Activated CD4-positive, alpha-beta T cell treated with anti-CD3 and anti-CD28 coated beads for 36 hours (primary cell): ENCODE measurements at regions not wholly inside any gene's neighbourhood (a gene's known extent, or its start where the extent isn't known, plus 50 kb on each side); places are given as distances from the start of the nearest gene placed in this dataset.

ENCODE experiments used
- ATAC-seq: fragments of 200-7000 bp; cut with Tn5 transposase; one replicate; pipeline ENCODE4 v1.10.0; 2021; ENCODE audit warnings: mild to moderate bottlenecking, moderate library complexity
- CTCF ChIA-PET: fragments of 350-600 bp; sonication (Branson Sonifier 250); formaldehyde crosslinking; loops from one replicate; lab custom pipeline; 2021; ENCODE audit warnings: antibody characterized with exemption; lab: Charles Lee
- POLR2A ChIA-PET: fragments of 350-600 bp; sonication (Branson Sonifier 250); formaldehyde crosslinking; loops from one replicate; lab custom pipeline; 2021; ENCODE audit warnings: antibody characterized with exemption, inconsistent platforms; lab: Charles Lee
- DNase-seq: peaks from one replicate; pipeline ENCODE4 v3.0.0-alpha.2; 2020
- H3K27ac Mint-ChIP-seq: one replicate; pipeline ENCODE4 v1.8.0; 2021; ENCODE audit warnings: mixed read lengths
- H3K27me3 Mint-ChIP-seq: one replicate; pipeline ENCODE4 v1.8.0; 2021; ENCODE audit warnings: mixed read lengths
- H3K36me3 Mint-ChIP-seq: one replicate; pipeline ENCODE4 v1.8.0; 2021; ENCODE audit warnings: low read depth, mixed read lengths
- H3K4me1 Mint-ChIP-seq: one replicate; pipeline ENCODE4 v1.8.0; 2021; ENCODE audit warnings: mixed read lengths
- H3K4me3 Mint-ChIP-seq: one replicate; pipeline ENCODE4 v1.8.0; 2021; ENCODE audit warnings: mild to moderate bottlenecking, moderate library complexity, mixed read lengths
- H3K9me3 Mint-ChIP-seq: one replicate; pipeline ENCODE4 v1.8.0; 2021; ENCODE audit warnings: low read depth, mixed read lengths
- intact Hi-C, 2 experiments: fragments of 100-400 bp; cut with DNase I in 1 of 2; cut with micrococcal nuclease in 1 of 2; formaldehyde crosslinking; loops; one replicate each; pipeline versions ENCODE4 v1.14.2 to v1.15.1; 2022 to 2024; cut with DNase I, micrococcal nuclease

- no peaks in the 10 kb centered on the region for H3K36me3 Mint-ChIP-seq
- no peaks in the 10 kb centered on the region for H3K9me3 Mint-ChIP-seq
- no peaks in the 10 kb centered on the region for H3K4me1 Mint-ChIP-seq
- no peak for ATAC-seq
- H3K4me3 Mint-ChIP-seq: no peak overlapping the region
- ChIA-PET POLR2A (no interaction called here), CTCF (no interaction called here)
- H3K27ac Mint-ChIP-seq: no peak overlapping the region
- H3K27me3 Mint-ChIP-seq: peaks cover 2% of the 10 kb centered on the region
- intact Hi-C loops: loop anchor here in 1 of 2 experiments (10.0 kb wide), 1 partner anchor 56 kb away; no protein-coding TSS in a partner anchor
- DNase-seq: no peak
These were observed 320.8 kb upstream of the FAR2 start for GRCh38 chr12:28828318-28828717.

- peaks cover 2% of the 10 kb centered on the region for H3K27me3 Mint-ChIP-seq
- ATAC-seq (no peak), DNase-seq (no peak)
- no peak overlapping the region for H3K27ac Mint-ChIP-seq
- H3K36me3 Mint-ChIP-seq: no peaks in the 10 kb centered on the region
- intact Hi-C loops: no loop called here
- ChIA-PET CTCF (no interaction called here), POLR2A (no interaction called here)
- peaks cover 7% of the 10 kb centered on the region for H3K9me3 Mint-ChIP-seq
- no peaks in the 10 kb centered on the region for H3K4me1 Mint-ChIP-seq
- H3K4me3 Mint-ChIP-seq: no peak overlapping the region
These were observed 318.6 kb upstream of the FAR2 start for GRCh38 chr12:28830491-28830890.

GRCh38 chr12:28844718-28845117 lies 304.4 kb upstream of the FAR2 start:
- H3K9me3 Mint-ChIP-seq: peaks cover 3% of the 10 kb centered on the region
- no peaks in the 10 kb centered on the region for H3K36me3 Mint-ChIP-seq
- no peak for ATAC-seq
- intact Hi-C loops: no loop called here
- no peak overlapping the region for H3K27ac Mint-ChIP-seq
- DNase-seq: no peak
- ChIA-PET POLR2A (interaction anchor here (0.6 kb wide), 1 partner anchor 587 kb away, joined by 7 read pairs; no protein-coding TSS in a partner anchor), CTCF (no interaction called here)
- H3K4me3 Mint-ChIP-seq: no peak overlapping the region
- H3K4me1 Mint-ChIP-seq: no peaks in the 10 kb centered on the region
- no peaks in the 10 kb centered on the region for H3K27me3 Mint-ChIP-seq

GRCh38 chr12:28851781-28852180 lies 297.3 kb upstream of the FAR2 start:
- Mint-ChIP-seq H3K4me3 (no peak overlapping the region), H3K9me3 (no peaks in the 10 kb centered on the region), H3K36me3 (no peaks in the 10 kb centered on the region), H3K27me3 (no peaks in the 10 kb centered on the region), H3K4me1 (no peaks in the 10 kb centered on the region), H3K27ac (no peak overlapping the region)
- ChIA-PET CTCF (interaction anchor here (0.7 kb wide), 1 partner anchor 1895 kb away, joined by 4 read pairs; no protein-coding TSS in a partner anchor), POLR2A (no interaction called here)
- DNase-seq (no peak), ATAC-seq (no peak)
- intact Hi-C loops: no loop called here

- Mint-ChIP-seq H3K4me3 (no peak overlapping the region), H3K9me3 (no peaks in the 10 kb centered on the region)
- DNase-seq: no peak
These were observed 293.2 kb upstream of the FAR2 start for GRCh38 chr12:28855761-28856310.

GRCh38 chr12:28857369-28857768 lies 291.7 kb upstream of the FAR2 start:
- intact Hi-C loops: no loop called here
- Mint-ChIP-seq H3K27me3 (no peaks in the 10 kb centered on the region), H3K4me3 (no peak overlapping the region), H3K9me3 (no peaks in the 10 kb centered on the region), H3K4me1 (no peaks in the 10 kb centered on the region), H3K27ac (no peak overlapping the region), H3K36me3 (no peaks in the 10 kb centered on the region)
- POLR2A ChIA-PET: no interaction called here
- DNase-seq: no peak
- CTCF ChIA-PET: no interaction called here
- ATAC-seq: no peak

More at GRCh38 chr12:28855761-28856310, 293.2 kb upstream of the FAR2 start:
- Mint-ChIP-seq H3K4me1 (no peaks in the 10 kb centered on the region), H3K27me3 (no peaks in the 10 kb centered on the region), H3K27ac (no peak overlapping the region), H3K36me3 (no peaks in the 10 kb centered on the region)
- no peak for ATAC-seq
- ChIA-PET CTCF (interaction anchor here (0.8 kb wide), 1 partner anchor 1171 kb away, joined by 4 read pairs; no protein-coding TSS in a partner anchor), POLR2A (no interaction called here)
- intact Hi-C loops: no loop called here

GRCh38 chr12:28859551-28859950 lies 289.5 kb upstream of the FAR2 start:
- Mint-ChIP-seq H3K4me3 (no peak overlapping the region), H3K36me3 (no peaks in the 10 kb centered on the region), H3K4me1 (no peaks in the 10 kb centered on the region), H3K9me3 (no peaks in the 10 kb centered on the region), H3K27me3 (peaks cover 2% of the 10 kb centered on the region), H3K27ac (no peak overlapping the region)
- ATAC-seq (no peak), DNase-seq (no peak)
- ChIA-PET POLR2A (no interaction called here), CTCF (no interaction called here)
- intact Hi-C loops: no loop called here

- POLR2A ChIA-PET: no interaction called here
- no peak for DNase-seq
- Mint-ChIP-seq H3K9me3 (no peaks in the 10 kb centered on the region), H3K4me1 (no peaks in the 10 kb centered on the region), H3K4me3 (no peak overlapping the region), H3K27me3 (peaks cover 5% of the 10 kb centered on the region), H3K27ac (no peak overlapping the region), H3K36me3 (no peaks in the 10 kb centered on the region)
- intact Hi-C loops: no loop called here
- no peak for ATAC-seq
- CTCF ChIA-PET: no interaction called here
These were observed 283.3 kb upstream of the FAR2 start for GRCh38 chr12:28865776-28866175.

GRCh38 chr12:28866296-28866695 lies 282.8 kb upstream of the FAR2 start:
- Mint-ChIP-seq H3K4me3 (no peak overlapping the region), H3K9me3 (no peaks in the 10 kb centered on the region), H3K27me3 (peaks cover 5% of the 10 kb centered on the region), H3K27ac (no peak overlapping the region), H3K36me3 (no peaks in the 10 kb centered on the region), H3K4me1 (no peaks in the 10 kb centered on the region)
- intact Hi-C loops: no loop called here
- no peak for ATAC-seq
- ChIA-PET CTCF (interaction anchor here (0.6 kb wide), 1 partner anchor 1131 kb away, joined by 4 read pairs; no protein-coding TSS in a partner anchor), POLR2A (no interaction called here)
- DNase-seq: no peak

GRCh38 chr12:28866715-28867503 lies 282.2 kb upstream of the FAR2 start:
- H3K27me3 Mint-ChIP-seq: peaks cover 5% of the 10 kb centered on the region
- ATAC-seq: no peak
- no peak for DNase-seq
- intact Hi-C loops: no loop called here
- no peak overlapping the region for H3K4me3 Mint-ChIP-seq
- H3K4me1 Mint-ChIP-seq: no peaks in the 10 kb centered on the region
- H3K36me3 Mint-ChIP-seq: no peaks in the 10 kb centered on the region
- no peaks in the 10 kb centered on the region for H3K9me3 Mint-ChIP-seq
- no peak overlapping the region for H3K27ac Mint-ChIP-seq
- POLR2A ChIA-PET: no interaction called here
- CTCF ChIA-PET: interaction anchor here (0.6 kb wide), 1 partner anchor 1132 kb away, joined by 4 read pairs; no protein-coding TSS in a partner anchor

- Mint-ChIP-seq H3K27ac (no peak overlapping the region), H3K4me1 (no peaks in the 10 kb centered on the region), H3K4me3 (no peak overlapping the region), H3K27me3 (peaks cover 5% of the 10 kb centered on the region), H3K9me3 (no peaks in the 10 kb centered on the region), H3K36me3 (no peaks in the 10 kb centered on the region)
- intact Hi-C loops: no loop called here
- ChIA-PET CTCF (no interaction called here), POLR2A (no interaction called here)
- ATAC-seq (no peak), DNase-seq (no peak)
These were observed 280.7 kb upstream of the FAR2 start for GRCh38 chr12:28868414-28868813.

GRCh38 chr12:28869197-28869596 lies 279.9 kb upstream of the FAR2 start:
- intact Hi-C loops: no loop called here
- DNase-seq (no peak), ATAC-seq (no peak)
- Mint-ChIP-seq H3K4me3 (no peak overlapping the region), H3K36me3 (no peaks in the 10 kb centered on the region), H3K4me1 (no peaks in the 10 kb centered on the region), H3K9me3 (no peaks in the 10 kb centered on the region), H3K27ac (no peak overlapping the region), H3K27me3 (peaks cover 4% of the 10 kb centered on the region)
- ChIA-PET POLR2A (no interaction called here), CTCF (no interaction called here)
